ENCODE measurements at regions not wholly inside any gene's neighbourhood (a gene's known extent, or its start where the extent isn't known, plus 50 kb on each side); places are given as distances from the start of the nearest gene placed in this dataset.

DNA sequence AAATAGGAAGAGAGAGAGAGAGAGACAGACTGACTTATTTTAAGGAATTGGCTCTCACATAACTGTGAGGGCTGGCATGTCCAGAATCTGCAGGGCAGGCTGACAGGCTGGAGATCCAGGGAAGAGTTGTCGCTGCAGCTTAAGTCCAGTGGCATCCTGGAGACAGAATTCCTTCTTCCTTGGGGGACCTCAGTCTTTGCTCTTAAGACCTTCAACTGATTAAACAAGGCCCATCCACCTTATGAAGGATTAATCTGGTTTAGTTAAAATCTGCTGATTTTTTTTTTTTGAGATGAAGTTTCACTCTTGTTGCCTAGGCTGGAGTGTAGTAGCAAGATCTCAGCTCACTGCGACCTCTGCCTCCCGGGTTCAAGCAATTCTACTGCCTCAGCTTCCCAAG is 128.0 kb upstream of the ALDH1A3 start:
- Histone ChIP-seq H3K9me3 (ENCODE audit: control insufficient read depth, insufficient read depth, low read length) (no peaks in the 10 kb centered on the region; the same call in 1 of the 2 replicates), H3K9ac (ENCODE audit: low read depth, low read length) (no peak overlapping the region), H3K27me3 (ENCODE audit: control insufficient read depth, insufficient read depth, low read length) (no peaks in the 10 kb centered on the region), H3K4me3 (ENCODE audit: low read depth, low read length) (no peak overlapping the region), H3K36me3 (ENCODE audit: control insufficient read depth, insufficient read depth, low read length) (no peaks in the 10 kb centered on the region), H3K4me1 (ENCODE audit: control insufficient read depth, insufficient read depth, low read length) (peaks cover 15% of the 10 kb centered on the region), H3K27ac (ENCODE audit: low read depth, low read length) (no peak overlapping the region)

GRCh38 chr15:100753503-100753902 is 126.1 kb upstream of the ALDH1A3 start:
- Histone ChIP-seq H3K27ac (ENCODE audit: low read depth, low read length) (no peak overlapping the region), H3K9ac (ENCODE audit: low read depth, low read length) (no peak overlapping the region), H3K4me1 (ENCODE audit: control insufficient read depth, insufficient read depth, low read length) (peaks cover 14% of the 10 kb centered on the region)

GRCh38 chr15:100757661-100758060 is 122.0 kb upstream of the ALDH1A3 start:
- no peak overlapping the region for H3K9ac ChIP-seq (ENCODE audit: low read depth, low read length)
- H3K9me3 ChIP-seq (ENCODE audit: control insufficient read depth, insufficient read depth, low read length) = no peaks in the 10 kb centered on the region
- H3K36me3 ChIP-seq (ENCODE audit: control insufficient read depth, insufficient read depth, low read length) = no peaks in the 10 kb centered on the region
- no peaks in the 10 kb centered on the region for H3K4me1 ChIP-seq (ENCODE audit: control insufficient read depth, insufficient read depth, low read length)
- H3K4me3 ChIP-seq (ENCODE audit: low read depth, low read length) = no peak overlapping the region
- H3K27me3 ChIP-seq (ENCODE audit: control insufficient read depth, insufficient read depth, low read length) = no peaks in the 10 kb centered on the region
- no peak overlapping the region for H3K27ac ChIP-seq (ENCODE audit: low read depth, low read length)

More at GRCh38 chr15:100753503-100753902, 126.1 kb upstream of the ALDH1A3 start:
- H3K4me3 ChIP-seq (ENCODE audit: low read depth, low read length) = no peak overlapping the region
- H3K9me3 ChIP-seq (ENCODE audit: control insufficient read depth, insufficient read depth, low read length) = no peaks in the 10 kb centered on the region; the same call in 1 of the 2 replicates
- H3K36me3 ChIP-seq (ENCODE audit: control insufficient read depth, insufficient read depth, low read length) = no peaks in the 10 kb centered on the region
- no peaks in the 10 kb centered on the region for H3K27me3 ChIP-seq (ENCODE audit: control insufficient read depth, insufficient read depth, low read length)

- H3K4me3 ChIP-seq (ENCODE audit: low read depth, low read length) = no peak overlapping the region
- no peaks in the 10 kb centered on the region for H3K9me3 ChIP-seq (ENCODE audit: control insufficient read depth, insufficient read depth, low read length)
- H3K4me1 ChIP-seq (ENCODE audit: control insufficient read depth, insufficient read depth, low read length) = no peaks in the 10 kb centered on the region
- no peaks in the 10 kb centered on the region for H3K27me3 ChIP-seq (ENCODE audit: control insufficient read depth, insufficient read depth, low read length)
- no peaks in the 10 kb centered on the region for H3K36me3 ChIP-seq (ENCODE audit: control insufficient read depth, insufficient read depth, low read length)
- H3K9ac ChIP-seq (ENCODE audit: low read depth, low read length) = no peak overlapping the region
- no peak overlapping the region for H3K27ac ChIP-seq (ENCODE audit: low read depth, low read length)
These were observed 121.1 kb upstream of the ALDH1A3 start for GRCh38 chr15:100758555-100758954.

- Histone ChIP-seq H3K4me1 (ENCODE audit: control insufficient read depth, insufficient read depth, low read length) (no peaks in the 10 kb centered on the region), H3K4me3 (ENCODE audit: low read depth, low read length) (no peak overlapping the region), H3K36me3 (ENCODE audit: control insufficient read depth, insufficient read depth, low read length) (no peaks in the 10 kb centered on the region), H3K9me3 (ENCODE audit: control insufficient read depth, insufficient read depth, low read length) (no peaks in the 10 kb centered on the region), H3K27ac (ENCODE audit: low read depth, low read length) (peak overlapping the region; percentile 23), H3K9ac (ENCODE audit: low read depth, low read length) (no peak overlapping the region), H3K27me3 (ENCODE audit: control insufficient read depth, insufficient read depth, low read length) (no peaks in the 10 kb centered on the region)
These were observed 120.5 kb upstream of the ALDH1A3 start for GRCh38 chr15:100759106-100759505.

DNA sequence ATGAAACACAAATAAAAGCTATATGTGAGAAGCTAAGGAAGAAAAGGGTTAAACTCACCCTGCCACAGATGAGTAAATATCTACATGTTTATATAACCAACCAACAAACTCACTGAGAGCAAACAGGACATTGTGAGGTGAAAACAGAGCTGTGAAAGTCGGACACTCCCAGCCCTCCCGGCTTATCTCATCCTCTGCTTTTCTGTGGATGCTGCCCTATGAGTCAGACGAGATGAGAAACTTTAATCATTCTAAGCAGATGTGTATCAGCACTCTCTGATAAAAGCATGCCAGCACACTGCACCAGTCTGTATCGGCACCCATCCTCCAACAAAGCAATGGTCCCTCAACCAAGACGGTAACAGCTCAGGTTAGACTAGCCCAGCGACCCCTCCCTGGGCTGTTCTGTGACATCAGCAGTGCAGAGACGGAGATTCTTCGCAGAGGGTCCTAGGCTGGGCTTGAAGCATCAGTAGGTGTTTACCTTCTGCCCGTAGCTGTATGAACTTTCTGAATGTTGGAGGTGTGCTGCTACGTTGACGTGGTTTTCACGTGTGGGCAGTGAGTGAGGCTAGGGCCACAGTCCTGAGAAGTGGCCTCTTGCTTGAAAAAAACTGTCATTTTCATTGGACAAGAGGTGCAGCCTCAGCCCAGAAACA is 119.8 kb upstream of the ALDH1A3 start:
- H3K4me3 ChIP-seq (ENCODE audit: low read depth, low read length) = no peak overlapping the region
- H3K4me1 ChIP-seq (ENCODE audit: control insufficient read depth, insufficient read depth, low read length) = no peaks in the 10 kb centered on the region
- no peaks in the 10 kb centered on the region for H3K9me3 ChIP-seq (ENCODE audit: control insufficient read depth, insufficient read depth, low read length)
- H3K27me3 ChIP-seq (ENCODE audit: control insufficient read depth, insufficient read depth, low read length) = no peaks in the 10 kb centered on the region
- no peak overlapping the region for H3K27ac ChIP-seq (ENCODE audit: low read depth, low read length)
- H3K9ac ChIP-seq (ENCODE audit: low read depth, low read length) = no peak overlapping the region
- H3K36me3 ChIP-seq (ENCODE audit: control insufficient read depth, insufficient read depth, low read length) = no peaks in the 10 kb centered on the region

DNA sequence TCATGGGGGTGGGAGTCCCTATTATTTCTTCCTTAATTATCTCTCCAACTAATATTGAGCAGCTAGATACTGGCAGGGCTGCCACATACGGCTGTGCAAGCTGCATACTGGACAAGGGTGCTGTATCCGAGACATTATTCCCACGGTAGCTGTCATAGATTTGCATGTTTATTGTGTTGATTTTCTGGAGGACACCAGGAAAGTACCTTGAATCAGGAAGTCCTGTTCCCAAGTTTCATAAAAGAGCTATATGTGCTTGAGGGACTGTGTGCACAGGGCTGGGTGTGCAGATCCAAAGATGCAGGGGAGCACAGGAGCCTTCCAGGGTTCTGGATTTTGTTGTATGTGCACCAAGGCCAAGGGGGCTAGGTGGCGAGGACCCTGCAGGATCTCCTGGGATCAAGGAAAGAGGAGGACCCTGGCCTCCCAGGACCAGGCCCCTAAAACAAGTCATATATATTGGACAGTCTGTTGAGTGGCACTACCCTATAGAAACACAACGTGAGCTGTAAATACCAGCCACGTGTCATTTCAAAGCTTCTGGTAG is 119.2 kb upstream of the ALDH1A3 start:
- H3K36me3 ChIP-seq (ENCODE audit: control insufficient read depth, insufficient read depth, low read length) = no peaks in the 10 kb centered on the region
- H3K27me3 ChIP-seq (ENCODE audit: control insufficient read depth, insufficient read depth, low read length) = no peaks in the 10 kb centered on the region
- no peak overlapping the region for H3K9ac ChIP-seq (ENCODE audit: low read depth, low read length)
- no peak overlapping the region for H3K4me3 ChIP-seq (ENCODE audit: low read depth, low read length)
- H3K4me1 ChIP-seq (ENCODE audit: control insufficient read depth, insufficient read depth, low read length) = no peaks in the 10 kb centered on the region
- no peak overlapping the region for H3K27ac ChIP-seq (ENCODE audit: low read depth, low read length)
- H3K9me3 ChIP-seq (ENCODE audit: control insufficient read depth, insufficient read depth, low read length) = no peaks in the 10 kb centered on the region

DNA sequence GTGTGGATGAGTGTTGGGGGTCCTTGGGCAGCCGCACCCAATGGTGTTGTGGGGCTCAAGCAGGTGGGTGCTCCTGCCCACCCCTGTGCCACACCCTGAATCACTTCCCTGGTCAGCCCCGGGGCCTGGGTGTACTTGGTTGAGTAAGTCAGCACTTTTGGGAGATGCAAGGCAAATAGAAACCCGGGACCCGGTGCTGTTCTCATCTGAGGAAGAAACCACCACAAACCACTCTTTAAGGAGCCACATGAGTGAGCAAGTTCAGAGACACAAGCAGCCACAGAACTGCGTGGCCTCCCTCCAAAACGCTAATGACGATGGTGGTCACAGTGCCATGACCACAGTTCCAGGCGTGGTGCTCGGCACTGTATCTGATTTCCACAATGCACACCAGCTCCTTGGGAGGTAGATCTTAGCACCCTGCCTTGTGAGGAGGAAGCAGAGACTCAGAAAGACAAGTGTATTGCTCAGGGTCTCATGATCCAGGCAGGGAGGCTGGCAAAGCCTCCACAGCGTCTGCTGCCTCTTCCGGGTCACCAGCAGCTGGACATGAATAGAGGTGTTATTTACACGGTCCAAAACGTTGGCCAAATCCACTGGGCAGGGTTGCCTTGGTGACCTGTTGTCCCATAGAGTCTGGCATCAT is 118.2 kb upstream of the ALDH1A3 start:
- Histone ChIP-seq H3K9me3 (ENCODE audit: control insufficient read depth, insufficient read depth, low read length) (no peaks in the 10 kb centered on the region), H3K27ac (ENCODE audit: low read depth, low read length) (no peak overlapping the region), H3K4me3 (ENCODE audit: low read depth, low read length) (no peak overlapping the region), H3K27me3 (ENCODE audit: control insufficient read depth, insufficient read depth, low read length) (no peaks in the 10 kb centered on the region), H3K9ac (ENCODE audit: low read depth, low read length) (no peak overlapping the region), H3K4me1 (ENCODE audit: control insufficient read depth, insufficient read depth, low read length) (no peaks in the 10 kb centered on the region), H3K36me3 (ENCODE audit: control insufficient read depth, insufficient read depth, low read length) (no peaks in the 10 kb centered on the region)

GRCh38 chr15:100762289-100762688 is 117.3 kb upstream of the ALDH1A3 start:
- Histone ChIP-seq H3K27me3 (ENCODE audit: control insufficient read depth, insufficient read depth, low read length) (no peaks in the 10 kb centered on the region), H3K36me3 (ENCODE audit: control insufficient read depth, insufficient read depth, low read length) (no peaks in the 10 kb centered on the region)

GRCh38 chr15:100762913-100763834 is 116.5 kb upstream of the ALDH1A3 start:
- no peak overlapping the region for H3K27ac ChIP-seq (ENCODE audit: low read depth, low read length)
- H3K27me3 ChIP-seq (ENCODE audit: control insufficient read depth, insufficient read depth, low read length) = no peaks in the 10 kb centered on the region
- no peaks in the 10 kb centered on the region for H3K9me3 ChIP-seq (ENCODE audit: control insufficient read depth, insufficient read depth, low read length)
- no peaks in the 10 kb centered on the region for H3K4me1 ChIP-seq (ENCODE audit: control insufficient read depth, insufficient read depth, low read length)
- no peaks in the 10 kb centered on the region for H3K36me3 ChIP-seq (ENCODE audit: control insufficient read depth, insufficient read depth, low read length)
- H3K4me3 ChIP-seq (ENCODE audit: low read depth, low read length) = no peak overlapping the region
- H3K9ac ChIP-seq (ENCODE audit: low read depth, low read length) = no peak overlapping the region

More at GRCh38 chr15:100762289-100762688, 117.3 kb upstream of the ALDH1A3 start:
- Histone ChIP-seq H3K4me3 (ENCODE audit: low read depth, low read length) (no peak overlapping the region), H3K9me3 (ENCODE audit: control insufficient read depth, insufficient read depth, low read length) (no peaks in the 10 kb centered on the region), H3K9ac (ENCODE audit: low read depth, low read length) (no peak overlapping the region), H3K27ac (ENCODE audit: low read depth, low read length) (no peak overlapping the region), H3K4me1 (ENCODE audit: control insufficient read depth, insufficient read depth, low read length) (no peaks in the 10 kb centered on the region)

All from HUES48 (cell line).